Stimulated activated CD4-positive, alpha-beta T cell treated with anti-CD3 and anti-CD28 coated beads, Interleukin-15, amount 100 ng/mL, for 24 hours (primary cell): ENCODE measurements at regions not wholly inside any gene's neighbourhood (a gene's known extent, or its start where the extent isn't known, plus 50 kb on each side); places are given as distances from the start of the nearest gene placed in this dataset.
"Not testable (repeated sequence)": the region's sequence is repeated elsewhere in the genome, so short reads cannot be mapped to it uniquely, and the experiment has no call there.

Source experiments
- DNase-seq: peaks from one replicate; pipeline ENCODE4 v3.0.0-alpha.2; 2020

GRCh38 chr10:42989481-42989921 is 87.4 kb upstream of the RET start:
- no peak for DNase-seq

- DNase-seq, result no peak
Observed at GRCh38 chr10:42990016-42990720, 86.7 kb upstream of the RET start.

GRCh38 chr10:42990721-42991441 is 86.0 kb upstream of the RET start:
- DNase-seq, result no peak

GRCh38 chr10:42991442-42992098 is 85.3 kb upstream of the RET start:
- DNase-seq, result no peak

GRCh38 chr10:42992156-42992956 is 84.5 kb upstream of the RET start:
- no peak for DNase-seq

DNA sequence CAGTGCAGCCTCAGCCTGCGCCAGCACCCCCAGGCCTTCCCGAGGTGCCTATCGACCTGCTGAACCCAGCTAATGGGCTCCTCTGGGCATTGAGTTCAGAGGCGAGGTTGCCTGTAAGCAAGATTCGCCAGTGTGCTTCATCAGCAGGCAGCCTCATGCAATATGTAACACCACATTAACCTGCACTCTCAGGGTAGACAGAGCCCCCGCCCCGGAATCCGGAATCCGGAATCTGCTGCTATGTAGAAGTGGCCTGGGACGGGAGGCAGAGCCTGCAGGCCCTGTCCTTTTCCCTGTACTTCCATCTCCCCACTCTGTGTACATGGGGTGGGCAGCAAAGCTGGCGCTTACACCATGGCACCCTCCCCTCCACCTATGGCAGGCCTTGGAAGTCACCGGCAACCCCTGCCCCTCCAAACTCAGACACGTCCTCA is 83.9 kb upstream of the RET start:
- DNase-seq, result no peak

- DNase-seq, result not testable (repeated sequence)
Observed at GRCh38 chr10:42994909-42995308, 82.0 kb upstream of the RET start.

DNA sequence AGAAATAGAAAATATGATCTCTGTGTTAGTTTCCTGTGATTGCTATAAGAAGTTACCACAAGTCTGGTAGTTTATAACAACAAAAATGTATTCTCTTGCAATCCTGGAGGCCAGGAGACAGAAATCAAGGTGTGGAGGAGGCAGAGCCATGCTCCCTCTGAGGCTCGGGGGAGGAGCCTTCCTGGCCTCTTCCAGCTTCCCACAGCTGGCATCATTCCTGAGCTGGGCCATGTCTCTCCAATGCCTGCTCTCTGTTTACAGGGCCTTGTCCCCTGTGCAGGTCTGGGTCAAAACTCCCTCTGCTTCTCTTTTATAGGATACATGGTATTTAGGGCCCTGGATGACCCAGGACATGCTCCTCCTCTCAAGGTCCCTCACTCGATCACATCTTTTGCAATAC is 81.3 kb upstream of the RET start:
- no peak for DNase-seq

DNA sequence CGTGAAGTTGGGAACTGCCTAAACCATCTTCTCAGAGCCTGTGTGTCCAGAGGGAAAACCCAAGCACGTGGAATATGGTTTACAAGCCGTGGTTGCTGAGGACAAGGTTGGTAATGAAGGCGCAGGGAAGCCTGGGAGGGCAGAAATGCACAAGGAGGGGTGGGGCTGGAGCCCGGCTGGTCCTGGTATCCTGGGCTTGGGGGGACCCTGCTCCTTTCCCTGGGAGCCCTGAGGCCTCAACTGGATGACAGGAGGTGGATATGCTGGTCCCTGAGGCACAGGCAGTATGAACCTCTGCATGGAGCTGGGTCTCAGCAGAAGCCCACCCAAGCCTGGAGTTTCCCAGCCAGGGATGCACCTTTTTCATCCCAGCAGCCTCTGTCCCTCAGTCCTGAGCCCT is 80.3 kb upstream of the RET start:
- no peak for DNase-seq

DNA sequence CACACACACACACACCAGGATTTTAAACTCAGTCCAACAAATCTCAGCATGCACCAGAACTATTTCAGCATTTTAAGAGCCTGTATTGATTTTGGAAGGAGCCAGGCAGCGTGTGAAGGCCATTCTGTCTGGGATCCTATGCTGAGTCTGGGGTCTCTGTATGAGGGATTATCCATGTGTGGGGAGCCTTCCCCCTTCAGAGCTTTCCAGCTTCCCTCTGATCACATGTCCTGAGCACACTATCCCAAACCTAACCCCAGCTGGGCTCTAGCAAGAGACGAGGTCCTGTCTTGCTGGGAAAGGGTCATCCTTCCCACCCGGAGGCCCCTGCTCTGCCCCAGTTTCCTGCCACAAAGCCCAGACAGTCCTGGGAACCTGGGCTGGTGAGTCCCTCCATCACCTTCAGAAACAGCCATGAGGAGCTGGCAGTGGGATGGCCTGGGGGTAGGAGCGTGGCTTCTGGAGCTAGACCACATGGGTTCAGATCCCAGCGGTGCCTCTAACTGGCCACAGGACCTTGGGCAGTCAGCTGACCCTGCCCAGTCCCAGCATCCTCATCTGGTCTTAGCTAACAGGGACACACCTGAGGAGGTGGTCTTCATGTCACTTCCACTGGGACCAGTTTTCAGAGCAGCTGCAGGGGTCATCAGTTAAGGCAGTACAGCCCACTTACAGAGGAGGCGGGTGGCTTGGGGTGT is 79.6 kb upstream of the RET start:
- no peak for DNase-seq

GRCh38 chr10:42997849-42998165 is 79.1 kb upstream of the RET start:
- no peak for DNase-seq

DNA sequence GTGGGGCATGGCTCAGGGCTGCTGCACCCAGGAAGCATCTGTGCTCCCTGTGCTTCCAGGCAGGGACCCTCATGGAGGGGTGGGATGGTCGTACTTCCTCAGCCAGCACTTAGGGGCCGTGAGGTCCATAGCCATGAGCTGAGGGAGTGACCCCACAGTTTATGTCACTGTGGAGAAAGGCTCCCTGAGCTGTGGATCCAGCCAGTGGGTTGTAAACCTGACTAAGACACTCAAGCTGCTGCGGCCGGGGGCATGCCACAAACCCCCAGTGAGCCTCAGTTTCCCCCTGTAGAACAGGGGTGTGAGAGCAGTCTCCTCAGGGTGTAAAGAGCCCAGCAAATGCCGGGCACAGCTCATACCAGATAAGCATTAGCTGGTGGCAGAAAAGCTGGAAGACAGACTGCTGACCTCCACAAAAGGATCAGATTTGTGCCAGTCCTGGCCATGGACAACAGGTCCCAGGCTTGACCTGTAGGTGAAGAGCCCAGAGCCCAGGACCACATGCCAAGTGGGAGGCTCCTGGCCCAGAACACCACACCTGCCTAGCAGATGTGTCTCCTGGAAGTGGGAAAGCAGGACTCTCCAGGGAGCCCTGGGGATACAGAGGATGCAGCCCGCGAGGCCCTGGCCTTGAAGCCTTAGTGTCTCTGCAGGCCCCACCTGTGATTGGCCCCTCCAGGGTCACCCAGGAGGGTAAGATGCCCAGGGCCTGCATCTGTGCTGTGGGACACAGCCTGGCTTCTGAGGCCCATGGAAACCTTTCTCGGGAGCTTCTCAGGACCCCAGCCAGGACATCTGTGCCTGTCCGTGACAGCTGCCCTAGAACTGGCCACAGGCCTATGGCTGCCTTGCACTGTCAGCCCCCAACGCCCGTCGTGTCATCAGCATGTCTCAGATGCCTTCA is 78.1 kb upstream of the RET start:
- DNase-seq, result no peak

DNA sequence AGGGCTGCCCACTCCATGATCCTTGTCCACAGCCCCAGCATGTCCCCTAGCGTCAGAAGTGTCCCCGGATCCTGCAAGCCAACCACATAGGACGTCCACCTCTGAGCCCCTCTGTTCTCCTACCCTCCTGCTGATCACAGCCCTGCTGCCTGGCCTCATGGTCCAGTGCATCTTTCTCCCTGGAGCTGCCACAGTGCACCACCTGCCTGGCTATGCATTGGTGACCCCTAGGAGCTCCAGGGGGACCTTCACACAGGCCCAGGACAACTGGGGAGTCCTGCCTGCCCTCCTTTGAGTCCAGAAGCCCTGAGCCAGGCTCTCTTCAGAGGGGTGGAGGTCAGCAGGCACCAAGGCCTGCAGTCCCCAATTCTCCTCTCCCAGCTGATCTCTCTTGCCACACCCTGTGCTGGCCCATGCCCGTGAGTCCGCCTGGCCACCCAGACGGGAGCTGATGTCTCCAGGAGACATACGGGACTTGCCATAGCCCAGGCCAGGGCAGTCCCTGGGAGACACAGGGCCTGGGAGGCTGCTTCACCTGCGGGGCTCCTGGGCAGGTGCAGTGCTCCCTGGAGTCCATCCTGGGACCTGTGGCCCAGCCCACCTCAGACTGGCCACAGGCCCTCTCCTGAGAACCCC is 77.4 kb upstream of the RET start:
- DNase-seq, result no peak

- DNase-seq, result no peak
Observed at GRCh38 chr10:43000021-43000411, 76.9 kb upstream of the RET start.

DNA sequence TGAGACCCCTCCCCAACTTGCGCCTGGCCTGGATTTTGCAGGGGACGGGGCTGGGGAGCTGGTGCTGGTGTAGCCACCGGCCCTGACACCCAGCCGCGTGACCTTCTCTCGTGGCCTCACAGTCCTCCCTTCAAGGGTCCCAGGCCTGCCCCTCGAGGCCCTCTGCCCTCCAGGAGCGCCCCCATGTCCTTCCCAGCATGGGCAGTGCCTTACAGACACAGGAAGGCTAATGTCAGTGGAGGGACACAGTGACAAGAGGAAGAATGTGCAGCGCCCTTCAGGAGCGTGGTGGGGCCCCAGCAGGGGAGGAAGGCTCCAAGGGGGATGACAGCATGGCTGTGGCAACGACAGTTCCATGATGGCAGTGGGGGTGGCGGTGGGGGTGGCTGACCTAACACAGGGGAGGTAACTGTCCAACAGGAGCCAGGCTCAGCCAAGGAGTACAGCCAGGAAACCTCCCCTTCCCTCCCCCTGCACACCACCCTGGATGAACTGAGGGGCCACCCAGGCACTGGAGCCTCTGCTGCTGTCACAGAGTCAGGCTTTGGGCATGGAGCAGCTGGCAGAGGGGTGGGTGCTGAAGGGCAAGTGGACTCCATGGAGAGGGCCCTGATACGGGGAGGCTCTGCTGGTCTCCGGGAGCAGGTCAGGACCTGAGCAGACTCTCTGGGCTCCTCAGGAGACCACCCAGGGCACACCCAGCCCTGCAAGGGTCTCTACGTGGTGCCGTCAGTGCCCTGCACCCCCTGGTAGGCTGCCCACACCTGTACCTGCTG is 76.0 kb upstream of the RET start:
- no peak for DNase-seq

DNA sequence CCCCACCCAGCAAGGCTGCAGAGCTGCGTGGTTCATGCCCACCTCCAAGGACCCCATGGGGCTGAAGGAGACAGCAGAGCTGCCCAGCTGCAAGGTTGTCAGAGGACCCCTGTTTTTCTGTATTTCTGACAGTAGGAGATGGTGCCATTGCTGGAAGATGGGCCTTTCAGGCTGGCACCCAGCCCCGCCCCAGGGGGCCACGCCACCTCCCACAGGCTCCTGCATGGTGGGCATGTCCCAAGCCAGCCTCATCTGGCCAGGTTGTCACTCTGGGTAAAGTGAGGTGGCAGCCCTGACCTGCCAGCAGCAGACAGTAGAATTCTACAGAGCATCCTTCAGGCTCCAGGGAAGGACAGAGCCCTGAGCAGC is 75.5 kb upstream of the RET start:
- DNase-seq, result no peak

GRCh38 chr10:43002596-43002995 is 74.3 kb upstream of the RET start:
- no peak for DNase-seq

- DNase-seq, result no peak
Observed at GRCh38 chr10:43006490-43006889, 70.4 kb upstream of the RET start.

DNA sequence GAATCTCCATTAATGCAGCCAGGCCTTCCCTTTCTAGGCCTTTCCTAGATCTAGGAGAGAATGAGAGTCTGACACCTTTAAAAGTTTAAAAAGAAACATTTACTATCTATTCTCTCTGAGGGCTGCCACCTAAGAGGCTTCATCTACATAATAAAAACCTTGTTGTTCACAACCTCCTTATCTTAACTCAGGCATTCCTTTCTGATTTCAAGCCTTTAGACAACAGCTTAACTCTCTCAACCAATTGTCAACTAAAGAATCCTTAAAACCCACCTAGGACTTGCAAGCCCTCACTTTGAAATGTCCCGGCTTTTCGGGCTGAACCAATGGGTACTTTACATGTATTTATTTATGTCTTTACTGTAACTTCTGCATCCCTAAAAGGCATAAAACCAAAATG is 64.3 kb upstream of the RET start:
- DNase-seq, result no peak

DNA sequence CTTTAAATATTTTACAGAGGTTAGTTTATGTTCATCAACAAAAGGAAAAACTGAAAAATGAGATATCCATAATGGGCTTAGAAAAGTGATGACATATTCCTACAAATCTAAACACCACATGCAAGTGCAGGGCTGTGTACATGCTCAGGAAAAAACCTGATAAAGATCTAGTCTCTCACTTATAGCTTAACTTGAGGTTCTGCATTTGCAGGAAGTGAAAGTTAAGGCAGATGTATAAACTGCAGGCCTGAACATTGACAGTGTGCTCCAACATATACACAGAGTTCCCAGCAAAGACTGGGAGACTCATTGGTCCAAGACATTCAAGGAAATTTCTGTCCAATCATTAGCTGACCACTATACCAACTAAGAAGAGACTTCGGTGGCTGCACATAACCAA is 63.8 kb upstream of the RET start:
- DNase-seq, result no peak
